HL-60 (cell line): ENCODE measurements at regions not wholly inside any gene's neighbourhood (a gene's known extent, or its start where the extent isn't known, plus 50 kb on each side); places are given as distances from the start of the nearest gene placed in this dataset.

Source experiments
- CTCF ChIP-seq: IDR thresholded peaks from one replicate; pipeline ENCODE4 v1.5.1; 2011; ENCODE audit warnings: low read length, control low read depth, inconsistent platforms; ENCODE audit not compliant: insufficient read depth
- GABPA ChIP-seq: IDR thresholded peaks from 2 replicates; pipeline ENCODE4 v1.6.1; 2012; ENCODE audit warnings: low read depth

- TF ChIP-seq CTCF (no peak), GABPA (no peak)
These were observed 297.9 kb upstream of the SEMA6A start for GRCh38 chr5:116872486-116872885.
